HS-27A (cell line): ENCODE measurements at regions not wholly inside any gene's neighbourhood (a gene's known extent, or its start where the extent isn't known, plus 50 kb on each side); places are given as distances from the start of the nearest gene placed in this dataset.
"Not testable (repeated sequence)": the region's sequence is repeated elsewhere in the genome, so short reads cannot be mapped to it uniquely, and the experiment has no call there.

ENCODE experiments used
- DNase-seq: peaks from one replicate; pipeline ENCODE4 v3.0.0-alpha.2; 2012; ENCODE audit warnings: low read depth, missing footprints

GRCh38 chr9:13443346-13444244, 164.1 kb upstream of the MPDZ start:
- DNase-seq: no peak

GRCh38 chr9:13439685-13440476, 160.4 kb upstream of the MPDZ start:
- DNase-seq: no peak

DNA sequence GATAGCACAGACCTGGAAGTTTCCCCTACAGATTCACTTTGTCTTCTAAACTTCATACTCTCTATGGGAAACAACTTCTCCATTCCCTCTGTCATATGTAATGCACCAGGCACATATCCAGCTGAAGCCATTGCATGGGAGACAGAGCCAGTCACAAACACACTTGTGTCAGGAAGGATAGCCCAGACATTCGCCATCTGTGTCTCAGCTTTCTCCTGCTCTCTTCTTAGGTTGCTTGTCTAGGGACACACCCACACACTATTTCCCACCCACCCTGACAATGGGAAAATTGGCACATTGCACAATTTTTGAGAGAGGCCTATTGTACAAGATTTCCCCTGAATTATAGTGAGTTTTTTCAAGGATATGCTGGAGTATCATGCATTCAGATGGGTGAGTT, 158.4 kb upstream of the MPDZ start:
- no peak for DNase-seq

DNA sequence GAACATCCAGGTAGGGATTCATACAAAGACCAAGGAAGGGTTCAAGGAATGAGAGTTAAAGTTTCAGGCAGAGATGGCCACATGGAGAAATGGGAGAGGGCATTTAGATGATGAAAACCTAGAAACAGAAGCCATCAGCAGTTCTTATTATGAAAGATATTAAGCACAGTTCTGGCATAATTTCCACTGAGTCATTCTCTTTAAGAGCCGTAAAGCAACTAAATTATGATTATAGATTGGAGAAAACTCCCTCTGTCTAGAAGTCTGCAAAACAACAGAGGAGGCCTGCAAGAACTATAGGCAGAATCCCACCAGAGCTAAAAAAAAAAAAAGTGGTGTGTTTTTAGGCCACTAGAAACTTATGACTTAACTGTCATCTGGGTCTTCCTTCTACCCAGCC, 157.1 kb upstream of the MPDZ start:
- no peak for DNase-seq

DNA sequence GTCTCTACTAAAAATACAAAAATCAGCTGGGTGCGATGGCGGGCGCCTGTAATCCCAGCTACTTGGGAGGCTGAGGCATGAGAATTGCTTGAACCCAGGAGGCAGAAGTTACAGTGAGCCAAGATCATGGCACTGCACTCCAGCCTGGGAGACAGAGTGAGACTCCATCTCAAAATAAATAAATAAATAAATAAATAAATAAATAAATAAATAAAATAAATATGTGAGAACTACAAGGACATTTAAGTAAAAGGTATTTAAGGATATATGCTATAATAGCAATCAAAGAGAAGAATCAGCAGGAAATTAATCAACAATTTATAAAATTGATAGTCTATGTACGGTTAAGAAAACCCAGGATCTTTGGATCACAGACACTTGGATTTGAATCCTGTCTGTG, 154.0 kb upstream of the MPDZ start:
- not testable (repeated sequence) for DNase-seq

DNA sequence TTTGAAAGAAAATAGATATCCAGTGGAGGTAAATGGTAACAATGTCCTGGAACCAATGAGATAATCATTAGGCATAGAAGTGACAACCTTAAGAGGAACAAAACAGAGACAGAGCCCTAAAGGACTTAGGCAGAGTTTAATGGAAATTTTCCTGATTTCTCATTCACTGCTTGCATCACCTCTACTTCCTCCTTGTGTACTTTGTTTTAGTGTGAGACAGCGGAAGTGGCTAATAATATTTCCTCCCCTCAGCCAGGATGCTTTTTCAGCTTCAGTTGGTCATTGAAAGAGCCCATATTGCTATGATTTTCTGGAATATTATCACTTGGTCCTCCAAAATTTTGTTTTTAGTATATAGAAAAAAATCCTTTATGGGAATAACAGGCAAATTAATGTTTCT, 153.4 kb upstream of the MPDZ start:
- no peak for DNase-seq

GRCh38 chr9:13431692-13432091, 152.2 kb upstream of the MPDZ start:
- DNase-seq: no peak

DNA sequence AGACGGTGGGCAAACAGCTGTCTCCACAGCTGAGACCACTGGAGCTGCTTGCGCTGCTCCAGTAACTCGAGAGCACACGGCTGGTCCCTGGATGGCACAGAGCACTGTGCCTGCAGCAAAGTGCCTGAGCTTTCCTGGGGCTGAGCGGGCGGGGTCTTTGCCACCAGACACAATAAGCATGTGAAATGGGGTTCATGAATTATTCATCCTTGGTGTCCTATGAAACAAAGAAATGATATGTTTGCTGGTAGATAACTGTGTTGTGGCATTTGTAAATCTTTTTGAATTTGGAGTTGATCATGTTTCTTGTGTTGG, 151.7 kb upstream of the MPDZ start:
- DNase-seq: no peak

- no peak for DNase-seq
Observed at GRCh38 chr9:13430368-13431221, 151.1 kb upstream of the MPDZ start.

DNA sequence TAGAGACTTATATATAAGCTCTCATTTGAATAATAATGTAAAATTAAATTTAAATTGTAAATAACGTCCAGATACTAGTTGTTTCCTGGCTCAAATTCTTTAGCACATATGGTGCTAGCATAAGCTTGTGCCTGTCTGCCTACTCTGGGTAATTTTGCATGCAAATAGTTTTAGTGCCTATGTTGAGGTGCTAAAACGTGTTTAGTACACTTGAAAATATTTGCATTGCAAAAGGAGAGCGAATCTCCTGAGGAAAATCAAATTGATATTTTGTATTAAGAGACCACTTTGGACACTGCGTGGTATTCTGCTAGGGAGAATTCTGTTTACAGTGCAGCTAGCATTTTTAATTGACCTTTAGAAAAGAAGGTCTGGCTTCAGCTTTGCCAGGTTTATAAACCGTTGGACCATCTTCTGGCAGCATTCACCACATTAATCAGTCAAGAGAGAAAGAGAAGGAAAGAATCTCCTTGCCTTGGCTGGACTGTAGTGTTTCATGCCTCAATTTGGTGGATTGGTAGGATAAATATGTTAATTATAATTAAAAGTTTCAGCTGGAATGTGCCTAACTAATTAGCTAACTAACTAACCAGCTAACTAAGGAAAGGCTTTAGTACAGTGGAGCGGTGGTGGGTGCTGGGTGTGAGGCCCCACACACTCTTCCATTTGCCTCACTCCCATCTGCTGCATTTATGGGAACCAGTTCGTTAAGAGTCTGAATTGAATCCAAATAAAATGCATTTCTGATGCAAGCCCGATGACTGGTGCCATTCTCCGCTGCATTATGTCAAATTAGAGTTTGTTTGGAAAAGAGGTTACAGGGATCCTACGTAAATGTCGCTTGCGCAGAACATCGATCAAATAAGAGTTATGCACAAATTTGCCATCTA, 150.1 kb upstream of the MPDZ start:
- DNase-seq: no peak

GRCh38 chr9:13428766-13429165, 149.3 kb upstream of the MPDZ start:
- no peak for DNase-seq

GRCh38 chr9:13427587-13427986, 148.1 kb upstream of the MPDZ start:
- DNase-seq: no peak

- DNase-seq: no peak
Observed at GRCh38 chr9:13426606-13427005, 147.1 kb upstream of the MPDZ start.

GRCh38 chr9:13424872-13425271, 145.4 kb upstream of the MPDZ start:
- no peak for DNase-seq

- no peak for DNase-seq
Observed at GRCh38 chr9:13424204-13424603, 144.7 kb upstream of the MPDZ start.

- no peak for DNase-seq
Observed at GRCh38 chr9:13414349-13414748, 134.9 kb upstream of the MPDZ start.

DNA sequence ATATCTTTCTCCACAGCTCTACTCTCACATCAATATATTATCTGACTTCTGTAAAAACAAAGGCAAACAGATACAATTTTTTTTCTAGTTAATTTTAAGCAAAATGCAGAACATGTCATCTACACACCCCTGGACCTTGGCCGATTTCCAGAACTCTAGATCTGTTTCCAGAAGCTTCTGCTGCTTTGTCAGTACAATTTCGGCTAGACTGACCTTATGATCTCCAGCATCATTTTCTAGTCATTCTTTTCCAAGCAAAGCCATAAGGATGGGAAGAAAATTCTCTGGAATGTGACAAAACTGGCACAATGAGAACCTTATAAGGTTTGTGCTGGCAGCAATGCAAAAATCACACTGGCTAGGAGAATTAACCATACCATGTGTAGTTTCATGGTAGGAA, 132.8 kb upstream of the MPDZ start:
- DNase-seq: no peak

- DNase-seq: no peak
Observed at GRCh38 chr9:13411791-13412190, 132.3 kb upstream of the MPDZ start.

DNA sequence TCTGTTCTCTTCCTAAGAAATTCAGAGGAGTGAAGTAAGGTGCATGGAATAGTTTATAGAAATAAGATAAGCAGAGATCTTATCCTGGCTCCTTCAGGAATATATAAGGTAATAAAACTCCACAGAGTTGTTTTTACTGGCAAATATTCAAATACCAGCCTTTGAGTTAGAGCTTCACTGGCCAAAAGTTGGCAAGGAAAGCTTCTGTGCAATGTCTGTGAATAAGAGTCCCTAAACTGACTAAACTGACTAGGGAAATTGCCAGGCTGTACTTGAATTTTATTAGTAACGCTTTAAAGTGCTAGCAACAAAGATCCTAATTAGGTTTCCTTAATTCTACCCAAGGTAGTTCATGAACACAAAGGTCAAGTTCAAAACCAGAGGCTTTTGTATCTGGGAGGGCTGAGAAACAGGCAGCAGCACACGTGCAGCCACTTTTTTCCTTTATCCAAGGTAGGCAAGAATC, 131.1 kb upstream of the MPDZ start:
- no peak for DNase-seq

GRCh38 chr9:13397661-13398060, 118.2 kb upstream of the MPDZ start:
- no peak for DNase-seq

DNA sequence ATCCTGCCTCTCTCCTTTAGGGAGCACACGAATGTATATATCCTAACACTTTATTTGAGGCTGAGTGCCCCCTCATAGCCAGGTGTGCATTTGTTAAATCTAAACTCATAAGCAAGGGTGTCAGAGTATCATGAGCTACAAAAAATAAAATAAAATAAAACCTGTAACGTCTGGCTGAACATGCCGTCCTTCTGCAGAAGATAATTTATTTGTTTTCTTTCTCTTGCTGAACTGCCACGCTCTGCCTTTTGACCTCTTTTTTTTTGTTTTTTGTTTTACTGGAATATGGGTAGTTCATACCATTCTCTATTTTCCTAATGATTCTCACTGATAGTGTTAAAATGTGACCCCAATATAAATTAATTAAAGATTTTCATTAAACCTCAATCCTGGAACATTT, 117.7 kb upstream of the MPDZ start:
- DNase-seq: no peak
